H9 (cell line): ENCODE measurements at regions not wholly inside any gene's neighbourhood (a gene's known extent, or its start where the extent isn't known, plus 50 kb on each side); places are given as distances from the start of the nearest gene placed in this dataset.

ENCODE experiments used
- DNase-seq: peaks from one replicate; pipeline ENCODE4 v3.0.0-alpha.2; 2017
- H2AFZ ChIP-seq: one replicate; pipeline ENCODE4 v1.6.1; 2013; ENCODE audit warnings: mild to moderate bottlenecking, low read length, control low read depth, moderate library complexity
- H2AK5ac ChIP-seq: 2 replicates; pipeline ENCODE4 v1.6.1; 2013; ENCODE audit warnings: low read length, control low read depth, mixed read lengths; ENCODE audit not compliant: insufficient read length
- H2BK120ac ChIP-seq: one replicate; pipeline ENCODE4 v1.6.1; 2013; ENCODE audit warnings: low read depth, mild to moderate bottlenecking, low read length, control low read depth, inconsistent platforms; ENCODE audit not compliant: poor library complexity, severe bottlenecking
- H2BK12ac ChIP-seq: 2 replicates; pipeline ENCODE4 v1.6.1; 2013; ENCODE audit warnings: low read length, control low read depth, mixed read lengths, low read depth; ENCODE audit not compliant: insufficient read length
- H2BK15ac ChIP-seq: 2 replicates; pipeline ENCODE4 v1.6.1; 2013; ENCODE audit warnings: low read depth, low read length, control low read depth
- H2BK20ac ChIP-seq: one replicate; pipeline ENCODE4 v1.6.1; 2013; ENCODE audit warnings: low read depth, mild to moderate bottlenecking, low read length, control low read depth, inconsistent platforms; ENCODE audit not compliant: poor library complexity, severe bottlenecking
- H2BK5ac ChIP-seq: 2 replicates; pipeline ENCODE4 v1.6.1; 2013; ENCODE audit warnings: low read length, control low read depth, mixed read lengths; ENCODE audit not compliant: insufficient read length
- H3K14ac ChIP-seq: 2 replicates; pipeline ENCODE4 v1.6.1; 2013; ENCODE audit warnings: low read length, control low read depth; ENCODE audit not compliant: insufficient read depth
- H3K18ac ChIP-seq: 2 replicates; pipeline ENCODE4 v1.6.1; 2013; ENCODE audit warnings: low read depth, mild to moderate bottlenecking, mixed read lengths, low read length, control low read depth; ENCODE audit not compliant: insufficient read length
- H3K23ac ChIP-seq: 2 replicates; pipeline ENCODE4 v1.6.1; 2013; ENCODE audit warnings: low read length, control low read depth, mixed read lengths, low read depth; ENCODE audit not compliant: insufficient read length
- H3K23me2 ChIP-seq: 2 replicates; pipeline ENCODE4 v1.6.1; 2013; ENCODE audit warnings: low read depth, mild to moderate bottlenecking, mixed read lengths, low read length, control low read depth; ENCODE audit not compliant: insufficient read length, poor library complexity, severe bottlenecking
- H3K27ac ChIP-seq: 2 replicates; pipeline ENCODE4 v1.5.1; 2013; ENCODE audit warnings: low read length, control low read depth, mixed read lengths, low read depth; ENCODE audit not compliant: insufficient read length
- H3K27me3 ChIP-seq: 2 replicates; pipeline ENCODE4 v1.6.1; 2013; ENCODE audit warnings: low read length, control low read depth, inconsistent platforms; ENCODE audit not compliant: insufficient read depth
- H3K4ac ChIP-seq: 2 replicates; pipeline ENCODE4 v1.6.1; 2013; ENCODE audit warnings: low read depth, mild to moderate bottlenecking, control low read depth, inconsistent platforms, low read length, moderate library complexity
- H3K4me1 ChIP-seq: 2 replicates; pipeline ENCODE4 v1.6.1; 2013; ENCODE audit warnings: low read length, control low read depth, inconsistent platforms; ENCODE audit not compliant: insufficient read depth
- H3K4me2 ChIP-seq: 2 replicates; pipeline ENCODE4 v1.6.1; 2013; ENCODE audit warnings: low read length, control low read depth, mixed read lengths; ENCODE audit not compliant: insufficient read length, insufficient read depth
- H3K56ac ChIP-seq: 2 replicates; pipeline ENCODE4 v1.6.1; 2013; ENCODE audit warnings: low read depth, mild to moderate bottlenecking, mixed read lengths, low read length, control low read depth; ENCODE audit not compliant: insufficient read length
- H3K79me1 ChIP-seq: 2 replicates; pipeline ENCODE4 v1.6.1; 2013; ENCODE audit warnings: low read depth, mild to moderate bottlenecking, moderate library complexity, low read length, control low read depth, inconsistent platforms; ENCODE audit not compliant: insufficient read depth, poor library complexity, severe bottlenecking
- H3K79me2 ChIP-seq: 2 replicates; pipeline ENCODE4 v1.6.1; 2013; ENCODE audit warnings: low read length, control low read depth, inconsistent platforms; ENCODE audit not compliant: insufficient read depth
- H3K9ac ChIP-seq: 2 replicates; pipeline ENCODE4 v1.6.1; 2013; ENCODE audit warnings: low read length, control low read depth, mixed read lengths; ENCODE audit not compliant: insufficient read length; ENCODE audit errors: extremely low read depth
- H3K9me3 ChIP-seq: one replicate; pipeline ENCODE4 v1.6.1; 2013; ENCODE audit warnings: low read depth, low read length, inconsistent platforms; ENCODE audit not compliant: control insufficient read depth
- H3T11ph ChIP-seq: one replicate; pipeline ENCODE4 v1.6.1; 2013; ENCODE audit warnings: mild to moderate bottlenecking, low read length, control low read depth, inconsistent platforms
- H4K20me1 ChIP-seq: one replicate; pipeline ENCODE4 v1.6.1; 2013; ENCODE audit not compliant: control insufficient read depth, insufficient read length, insufficient read depth
- H4K5ac ChIP-seq: 2 replicates; pipeline ENCODE4 v1.6.1; 2013; ENCODE audit warnings: low read depth, mild to moderate bottlenecking, mixed read lengths, low read length, control low read depth; ENCODE audit not compliant: insufficient read length
- H4K8ac ChIP-seq: replicated peaks from 2 replicates; pipeline ENCODE4 v1.6.1; 2013; ENCODE audit warnings: low read length, control low read depth, mixed read lengths, low read depth; ENCODE audit not compliant: insufficient read length
- H4K91ac ChIP-seq: 2 replicates; pipeline ENCODE4 v1.6.1; 2013; ENCODE audit warnings: low read depth, mild to moderate bottlenecking, moderate library complexity, mixed read lengths, low read length, control low read depth; ENCODE audit not compliant: insufficient read length
- H3K27ac Mint-ChIP-seq, 3 experiments: 2 replicates in 2 of 3; 3 replicates in 1 of 3; pipeline ENCODE4 v1.8.0; 2020 to 2021; ENCODE audit warnings: mixed read lengths in 3 of 3, mild to moderate bottlenecking in 1 of 3, moderate library complexity in 1 of 3
- H3K27me3 Mint-ChIP-seq: 2 replicates; pipeline ENCODE4 v1.8.0; 2021; ENCODE audit warnings: low read depth, mild to moderate bottlenecking, moderate library complexity, mixed read lengths
- H3K36me3 Mint-ChIP-seq, 3 experiments: 2 replicates in 2 of 3; 3 replicates in 1 of 3; pipeline ENCODE4 v1.8.0; 2020 to 2021; ENCODE audit warnings: low read depth in 3 of 3, mixed read lengths in 3 of 3; ENCODE audit not compliant: insufficient read depth in 1 of 3
- H3K4me1 Mint-ChIP-seq, 2 experiments: 2 replicates each; pipeline ENCODE4 v1.8.0; 2020; ENCODE audit warnings: mixed read lengths in 2 of 2
- H3K4me3 Mint-ChIP-seq, 2 experiments: 2 replicates in 1 of 2; 3 replicates in 1 of 2; pipeline ENCODE4 v1.8.0; 2020 to 2021; ENCODE audit warnings: mild to moderate bottlenecking in 2 of 2, mixed read lengths in 2 of 2, moderate library complexity in 1 of 2
- H3K9me3 Mint-ChIP-seq, 2 experiments: 2 replicates in 1 of 2; 3 replicates in 1 of 2; pipeline ENCODE4 v1.8.0; 2020; ENCODE audit warnings: mild to moderate bottlenecking in 2 of 2, mixed read lengths in 2 of 2, moderate library complexity in 1 of 2
- CTCF ChIP-seq: fragments of 200-600 bp; sonication (generic); conservative IDR thresholded peaks from 3 replicates; pipeline ENCODE4 v1.8.0; 2021; ENCODE audit warnings: antibody characterized with exemption, mild to moderate bottlenecking
- WGBS: extraction: QIAGEN DNeasy Blood & Tissue Kit; methylation state at CpG from one replicate; pipeline ENCODE4 v1.1.7; 2013; ENCODE audit warnings: missing lambda C conversion rate, low lambda C conversion rate, mixed read lengths; ENCODE audit not compliant: insufficient read length; ENCODE audit errors: extremely low coverage; 5-methylcytosine and 5-hydroxymethylcytosine counted together

GRCh38 chr16:51734220-51734619 lies 583.1 kb upstream of the SALL1 start:
- Histone ChIP-seq H3K27ac (no peak overlapping the region), H4K5ac (no peak overlapping the region), H2AFZ (no peak overlapping the region), H3K79me2 (no peaks in the 10 kb centered on the region), H3T11ph (no peak overlapping the region), H3K4me1 (no peaks in the 10 kb centered on the region), H4K91ac (no peak overlapping the region), H3K23me2 (no peaks in the 10 kb centered on the region), H2BK20ac (no peak overlapping the region), H3K56ac (no peak overlapping the region), H3K79me1 (no peaks in the 10 kb centered on the region), H3K23ac (no peak overlapping the region), H3K4me2 (no peak overlapping the region), H4K8ac (no peak overlapping the region), H3K4ac (no peak overlapping the region), H3K27me3 (no peaks in the 10 kb centered on the region), H3K9ac (no peak overlapping the region), H2BK15ac (no peak overlapping the region), H4K20me1 (no peaks in the 10 kb centered on the region), H2BK5ac (no peak overlapping the region), H2AK5ac (no peak overlapping the region), H2BK120ac (no peak overlapping the region), H3K14ac (no peak overlapping the region), H3K18ac (no peak overlapping the region), H3K9me3 (no peaks in the 10 kb centered on the region), H2BK12ac (no peak overlapping the region)
- no peaks in the 10 kb centered on the region for H3K27me3 Mint-ChIP-seq
- peaks cover 9 to 12% of the 10 kb centered on the region in 2 experiments for H3K4me1 Mint-ChIP-seq
- no peak for DNase-seq
- H3K27ac Mint-ChIP-seq: no peak overlapping the region
- H3K4me3 Mint-ChIP-seq: no peak overlapping the region
- H3K9me3 Mint-ChIP-seq: no peaks in the 10 kb centered on the region
- no peaks in the 10 kb centered on the region for H3K36me3 Mint-ChIP-seq
- no peak for TF ChIP-seq CTCF
- WGBS: no CpG with 5 or more reads among the region's 1 CpG
